ENCODE measurements at regions not wholly inside any gene's neighbourhood (a gene's known extent, or its start where the extent isn't known, plus 50 kb on each side); places are given as distances from the start of the nearest gene placed in this dataset.
A peak's percentile ranks its signal among the peaks of the same experiment; 100 is the strongest.

DNA sequence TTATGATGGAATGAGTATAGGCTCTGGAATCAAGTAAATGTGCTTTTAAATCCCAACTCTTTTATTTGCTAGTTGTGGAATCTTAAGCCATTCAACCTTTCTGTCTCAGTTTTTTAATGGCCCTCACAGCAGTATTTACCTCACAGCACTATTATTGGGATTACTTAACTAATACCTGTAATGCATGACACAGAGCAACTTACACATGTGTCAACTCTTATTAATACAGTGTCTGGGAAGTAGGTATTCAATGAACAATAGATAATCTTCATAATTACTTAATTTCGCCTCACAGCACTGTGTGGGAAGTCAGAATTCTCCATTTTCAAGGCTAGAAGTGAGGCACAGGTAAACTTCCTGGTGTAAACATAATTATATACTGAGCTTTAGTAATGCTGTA is 149.7 kb upstream of the NUDT6 start:
- no peaks in the 10 kb centered on the region for H3K4me1 ChIP-seq
- DNase-seq (no peak), ATAC-seq (no peak)
- H3K27ac ChIP-seq = no peak overlapping the region
- TF ChIP-seq, protein P1, sequence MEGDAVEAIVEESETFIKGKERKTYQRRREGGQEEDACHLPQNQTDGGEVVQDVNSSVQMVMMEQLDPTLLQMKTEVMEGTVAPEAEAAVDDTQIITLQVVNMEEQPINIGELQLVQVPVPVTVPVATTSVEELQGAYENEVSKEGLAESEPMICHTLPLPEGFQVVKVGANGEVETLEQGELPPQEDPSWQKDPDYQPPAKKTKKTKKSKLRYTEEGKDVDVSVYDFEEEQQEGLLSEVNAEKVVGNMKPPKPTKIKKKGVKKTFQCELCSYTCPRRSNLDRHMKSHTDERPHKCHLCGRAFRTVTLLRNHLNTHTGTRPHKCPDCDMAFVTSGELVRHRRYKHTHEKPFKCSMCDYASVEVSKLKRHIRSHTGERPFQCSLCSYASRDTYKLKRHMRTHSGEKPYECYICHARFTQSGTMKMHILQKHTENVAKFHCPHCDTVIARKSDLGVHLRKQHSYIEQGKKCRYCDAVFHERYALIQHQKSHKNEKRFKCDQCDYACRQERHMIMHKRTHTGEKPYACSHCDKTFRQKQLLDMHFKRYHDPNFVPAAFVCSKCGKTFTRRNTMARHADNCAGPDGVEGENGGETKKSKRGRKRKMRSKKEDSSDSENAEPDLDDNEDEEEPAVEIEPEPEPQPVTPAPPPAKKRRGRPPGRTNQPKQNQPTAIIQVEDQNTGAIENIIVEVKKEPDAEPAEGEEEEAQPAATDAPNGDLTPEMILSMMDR (IDR thresholded peaks at IDR 0.05) = no peak
- no peaks in the 10 kb centered on the region for H3K27me3 ChIP-seq (ENCODE audit: low read depth)
- H3K4me3 ChIP-seq = no peak overlapping the region
- H3K36me3 ChIP-seq = no peaks in the 10 kb centered on the region
- intact Hi-C loops (cut with DNase I) = no loop called here
- H3K9me3 ChIP-seq = no peaks in the 10 kb centered on the region

DNA sequence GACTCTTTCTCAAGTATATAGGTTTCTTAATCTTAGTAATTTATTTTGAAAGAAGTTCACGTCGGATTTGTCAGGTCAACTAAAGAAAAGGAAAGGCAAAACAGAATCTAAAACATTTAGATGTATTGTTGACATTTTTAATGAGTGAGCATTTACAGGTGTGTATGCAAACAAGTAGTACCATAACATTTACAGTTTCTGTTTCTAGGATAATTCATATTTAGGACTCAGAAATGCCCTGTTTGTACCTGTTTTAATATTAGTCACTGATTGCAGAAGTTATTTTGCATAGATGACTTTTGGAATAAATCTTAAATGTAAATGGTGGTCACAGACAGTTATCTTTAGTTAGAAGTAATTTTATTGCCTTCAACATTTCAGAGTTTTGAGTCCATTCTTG is 151.3 kb upstream of the NUDT6 start:
- Histone ChIP-seq H3K9me3 (no peaks in the 10 kb centered on the region), H3K36me3 (no peaks in the 10 kb centered on the region), H3K4me3 (no peak overlapping the region), H3K4me1 (no peaks in the 10 kb centered on the region), H3K27me3 (ENCODE audit: low read depth) (no peaks in the 10 kb centered on the region), H3K27ac (no peak overlapping the region)
- intact Hi-C loops (cut with DNase I) = no loop called here
- TF ChIP-seq, protein P1 (IDR thresholded peaks at IDR 0.05) = no peak
- DNase-seq = no peak
- ATAC-seq = no peak

DNA sequence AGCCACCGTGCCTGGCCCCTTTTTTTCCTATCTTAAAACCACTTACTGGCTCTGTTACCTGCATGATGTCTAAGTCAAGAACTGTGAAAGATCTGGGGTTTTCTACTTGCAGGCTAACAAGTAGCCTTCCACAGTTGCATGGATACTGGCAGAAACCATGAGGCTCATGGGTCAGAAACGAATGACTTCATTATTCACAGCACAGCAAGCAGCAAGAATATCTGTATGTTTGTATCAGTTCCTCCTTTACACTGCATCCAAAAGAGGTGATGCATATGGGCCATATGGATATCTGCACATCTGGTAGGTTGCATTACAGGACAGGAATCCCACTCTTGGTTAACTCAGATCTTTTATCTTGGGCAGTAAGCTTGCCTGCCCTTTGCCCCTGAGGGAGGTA is 154.9 kb upstream of the NUDT6 start:
- intact Hi-C loops (cut with DNase I) = no loop called here

DNA sequence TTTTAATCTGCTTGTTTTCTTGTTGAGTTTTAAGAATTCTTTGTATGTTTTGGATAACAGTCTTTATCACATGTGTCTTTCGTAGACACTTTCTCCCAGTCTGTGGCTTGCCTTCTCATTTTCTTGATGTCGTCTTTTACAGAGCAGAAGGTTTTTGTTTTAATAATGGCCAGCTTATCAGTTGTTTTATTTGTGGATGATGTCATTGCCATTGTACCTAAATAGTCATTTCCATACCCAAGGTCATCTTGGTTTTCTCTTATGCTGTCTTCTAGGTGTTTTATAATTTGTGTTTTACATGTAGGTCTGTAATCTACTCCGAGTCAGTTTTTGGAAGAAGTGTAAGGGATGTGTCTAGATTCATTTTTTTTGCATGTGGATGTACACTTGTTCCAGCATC is 159.6 kb upstream of the NUDT6 start:
- no peaks in the 10 kb centered on the region for H3K4me1 ChIP-seq
- no peaks in the 10 kb centered on the region for H3K9me3 ChIP-seq
- TF ChIP-seq, protein P1 (IDR thresholded peaks at IDR 0.05) = no peak
- H3K4me3 ChIP-seq = no peak overlapping the region
- intact Hi-C loops (cut with DNase I) = no loop called here
- no peak overlapping the region for H3K27ac ChIP-seq
- H3K36me3 ChIP-seq = no peaks in the 10 kb centered on the region
- DNase-seq (no peak), ATAC-seq (no peak)
- H3K27me3 ChIP-seq (ENCODE audit: low read depth) = no peaks in the 10 kb centered on the region

More for the DNA sequence above, 154.9 kb upstream of the NUDT6 start:
- TF ChIP-seq, protein P1 (IDR thresholded peaks at IDR 0.05) = no peak
- no peaks in the 10 kb centered on the region for H3K27me3 ChIP-seq (ENCODE audit: low read depth)
- no peaks in the 10 kb centered on the region for H3K36me3 ChIP-seq
- no peak overlapping the region for H3K4me3 ChIP-seq
- DNase-seq (no peak), ATAC-seq (no peak)
- H3K4me1 ChIP-seq = no peaks in the 10 kb centered on the region
- no peaks in the 10 kb centered on the region for H3K9me3 ChIP-seq
- H3K27ac ChIP-seq = no peak overlapping the region

DNA sequence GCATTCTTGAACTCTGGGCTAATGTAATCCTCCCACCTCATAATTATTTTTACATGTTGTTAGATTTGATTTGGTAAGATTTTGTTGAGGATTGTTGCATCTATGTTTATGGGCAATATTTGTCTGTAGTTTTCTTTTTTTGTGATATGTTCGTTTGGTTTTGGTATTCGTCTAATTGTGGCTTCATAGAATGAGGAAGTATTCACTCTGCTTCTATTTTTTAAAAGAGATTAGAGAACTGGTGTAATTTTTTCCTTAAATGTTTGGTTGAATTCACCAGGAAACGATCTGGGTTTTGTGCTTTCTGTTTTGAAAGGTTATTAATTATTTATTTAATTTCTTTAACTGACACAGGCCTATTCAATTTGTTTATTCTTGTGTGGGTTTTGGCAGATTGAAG is 161.2 kb upstream of the NUDT6 start:
- DNase-seq = no peak
- no peak overlapping the region for H3K27ac ChIP-seq
- intact Hi-C loops (cut with DNase I) = no loop called here
- H3K4me3 ChIP-seq = no peak overlapping the region
- H3K9me3 ChIP-seq = no peaks in the 10 kb centered on the region
- ATAC-seq = no peak
- TF ChIP-seq, protein P1 (IDR thresholded peaks at IDR 0.05) = no peak
- H3K4me1 ChIP-seq = no peaks in the 10 kb centered on the region
- no peaks in the 10 kb centered on the region for H3K36me3 ChIP-seq
- H3K27me3 ChIP-seq (ENCODE audit: low read depth) = no peaks in the 10 kb centered on the region

DNA sequence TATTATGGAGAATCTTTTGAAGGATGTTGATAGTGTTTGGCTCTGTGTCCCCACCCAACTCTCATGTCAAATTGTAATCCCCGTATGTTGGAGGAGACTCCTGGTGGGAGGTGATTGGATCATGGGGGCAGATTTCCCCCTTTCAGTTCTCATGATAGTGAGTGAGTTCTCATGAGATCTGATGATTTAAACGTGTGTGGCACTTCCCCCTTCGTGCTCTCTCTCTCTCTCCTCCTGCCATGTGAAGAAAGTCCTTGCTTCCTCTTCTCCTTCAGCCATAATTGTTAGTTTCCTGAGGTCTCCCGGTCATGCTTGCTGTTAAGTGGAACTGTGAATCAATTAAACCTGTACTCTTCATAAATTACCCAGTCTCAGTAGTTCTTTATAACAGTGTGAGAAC is 166.1 kb upstream of the NUDT6 start:
- H3K27ac ChIP-seq = no peak overlapping the region
- ATAC-seq (peak in 1 of 2 donors; percentile 37), DNase-seq (no peak)
- TF ChIP-seq, protein P1 (IDR thresholded peaks at IDR 0.05) = no peak
- no peak overlapping the region for H3K4me3 ChIP-seq
- no peaks in the 10 kb centered on the region for H3K9me3 ChIP-seq
- intact Hi-C loops (cut with DNase I) = no loop called here
- H3K4me1 ChIP-seq = no peaks in the 10 kb centered on the region
- no peaks in the 10 kb centered on the region for H3K27me3 ChIP-seq (ENCODE audit: low read depth)
- H3K36me3 ChIP-seq = peaks cover 5% of the 10 kb centered on the region

Measured in lower lobe of right lung (tissue), 2 donors.